IMR-90 (cell line): ENCODE measurements at regions not wholly inside any gene's neighbourhood (a gene's known extent, or its start where the extent isn't known, plus 50 kb on each side); places are given as distances from the start of the nearest gene placed in this dataset.
"Not testable (repeated sequence)": the region's sequence is repeated elsewhere in the genome, so short reads cannot be mapped to it uniquely, and the experiment has no call there.

Source experiments
- ATAC-seq: fragments of 200-7000 bp; cut with Tn5 transposase; 2 replicates; pipeline ENCODE4 v1.9.1; 2020; ENCODE audit warnings: low read depth, mild to moderate bottlenecking, moderate library complexity
- BruUV-seq: library from RNA; stranded (reverse); fragments of 400-500 nt; replicated peaks from 2 replicates; lab custom pipeline; 2021; lab: Mats Ljungman, UMichigan
- CTCF ChIA-PET: fragments of 300-600 bp; formaldehyde crosslinking; extraction: SDS; loops from one replicate; lab custom pipeline; 2021; ENCODE audit warnings: antibody characterized with exemption; lab: Yijun Ruan, JAX
- POLR2A ChIA-PET: fragments of 300-600 bp; sonication (Branson Sonifier 250); formaldehyde crosslinking; loops from one replicate; lab custom pipeline; 2022; ENCODE audit warnings: antibody characterized with exemption; ENCODE audit not compliant: unreplicated experiment; lab: Charles Lee
- DNase-seq: peaks from one replicate; pipeline ENCODE4 v3.0.0; 2013
- H2AFZ ChIP-seq: replicated peaks from 2 replicates; pipeline ENCODE3; 2013; ENCODE audit warnings: low read length, mild to moderate bottlenecking; ENCODE audit not compliant: poor library complexity
- H2AK5ac ChIP-seq: 2 replicates; pipeline ENCODE4 v1.6.1; 2013; ENCODE audit warnings: low read depth, low read length, inconsistent platforms
- H2AK9ac ChIP-seq: replicated peaks from 2 replicates; pipeline ENCODE3; 2013; ENCODE audit warnings: mild to moderate bottlenecking, low read depth, low read length, moderate library complexity; ENCODE audit not compliant: poor library complexity
- H2BK120ac ChIP-seq: 2 replicates; pipeline ENCODE4 v1.6.1; 2013; ENCODE audit warnings: low read depth, low read length, inconsistent platforms
- H2BK15ac ChIP-seq: 3 replicates; pipeline ENCODE4 v1.6.1; 2013; ENCODE audit warnings: low read depth, low read length, inconsistent platforms
- H2BK20ac ChIP-seq: 2 replicates; pipeline ENCODE4 v1.6.1; 2013; ENCODE audit warnings: low read depth, mild to moderate bottlenecking, inconsistent platforms, low read length, moderate library complexity
- H2BK5ac ChIP-seq: 2 replicates; pipeline ENCODE4 v1.6.1; 2013; ENCODE audit warnings: mild to moderate bottlenecking, low read depth, low read length, inconsistent platforms; ENCODE audit not compliant: poor library complexity, severe bottlenecking
- H3K14ac ChIP-seq: replicated peaks from 2 replicates; pipeline ENCODE4 v1.6.1; 2013; ENCODE audit warnings: low read depth, low read length, inconsistent platforms
- H3K18ac ChIP-seq: 2 replicates; pipeline ENCODE4 v1.6.1; 2013; ENCODE audit warnings: low read depth, low read length, control low read depth
- H3K23ac ChIP-seq: 2 replicates; pipeline ENCODE4 v1.6.1; 2013; ENCODE audit warnings: low read depth, low read length, inconsistent platforms
- H3K27ac ChIP-seq: 2 replicates; pipeline ENCODE4 v1.5.1; 2013; ENCODE audit warnings: mild to moderate bottlenecking, control low read depth, low read length; ENCODE audit not compliant: insufficient read depth
- H3K27me3 ChIP-seq: 2 replicates; pipeline ENCODE4 v1.6.1; 2013; ENCODE audit warnings: low read length; ENCODE audit not compliant: control insufficient read depth, insufficient read depth
- H3K36me3 ChIP-seq: 2 replicates; pipeline ENCODE4 v1.6.1; 2013; ENCODE audit warnings: low read length, mixed read lengths; ENCODE audit not compliant: control insufficient read depth, insufficient read depth
- H3K4ac ChIP-seq: 2 replicates; pipeline ENCODE4 v1.6.1; 2013; ENCODE audit warnings: low read depth, low read length, inconsistent platforms
- H3K4me1 ChIP-seq: 2 replicates; pipeline ENCODE4 v1.6.1; 2013; ENCODE audit warnings: low read length, mixed read lengths; ENCODE audit not compliant: control insufficient read depth, insufficient read depth
- H3K4me2 ChIP-seq: 2 replicates; pipeline ENCODE4 v1.6.1; 2013; ENCODE audit warnings: low read depth, mild to moderate bottlenecking, control low read depth, low read length, moderate library complexity
- H3K4me3 ChIP-seq: 2 replicates; pipeline ENCODE4 v1.5.1; 2013; ENCODE audit warnings: low read depth, mild to moderate bottlenecking, control low read depth, low read length, moderate library complexity; ENCODE audit not compliant: insufficient read depth
- H3K56ac ChIP-seq: 2 replicates; pipeline ENCODE4 v1.6.1; 2013; ENCODE audit warnings: low read length, inconsistent platforms; ENCODE audit not compliant: insufficient read depth; ENCODE audit errors: extremely low read depth
- H3K79me1 ChIP-seq, 2 experiments: 2 replicates each; pipeline ENCODE4 v1.6.1; 2013; ENCODE audit warnings: low read length in 2 of 2, inconsistent platforms in 1 of 2, low read depth in 1 of 2
- H3K9ac ChIP-seq: 2 replicates; pipeline ENCODE4 v1.6.1; 2013; ENCODE audit warnings: low read depth, low read length, control low read depth
- H3K9me1 ChIP-seq: 2 replicates; pipeline ENCODE4 v1.6.1; 2013; ENCODE audit warnings: low read length, inconsistent platforms; ENCODE audit not compliant: insufficient read depth
- H3K9me3 ChIP-seq: 2 replicates; pipeline ENCODE4 v1.6.1; 2013; ENCODE audit warnings: low read length; ENCODE audit not compliant: control insufficient read depth, insufficient read depth
- H4K20me1 ChIP-seq: 2 replicates; pipeline ENCODE4 v1.6.1; 2013; ENCODE audit warnings: low read length, inconsistent platforms; ENCODE audit not compliant: insufficient read depth
- H4K5ac ChIP-seq: 2 replicates; pipeline ENCODE4 v1.6.1; 2013; ENCODE audit warnings: mild to moderate bottlenecking, low read depth, low read length, control low read depth
- H4K8ac ChIP-seq, 2 experiments: 2 replicates each; pipeline ENCODE4 v1.6.1; 2013; ENCODE audit warnings: low read depth in 2 of 2, low read length in 2 of 2, control low read depth in 1 of 2, inconsistent platforms in 1 of 2
- H4K91ac ChIP-seq: 2 replicates; pipeline ENCODE4 v1.6.1; 2013; ENCODE audit warnings: low read depth, low read length, inconsistent platforms; ENCODE audit not compliant: insufficient read depth
- WGBS, 2 experiments: methylation state at CpG; one replicate each; pipeline versions ENCODE4 v1.1.5 to v1.1.7; 2013; ENCODE audit warnings: missing lambda C conversion rate in 2 of 2; ENCODE audit not compliant: insufficient read length in 1 of 2; ENCODE audit errors: extremely low coverage in 2 of 2; 5-methylcytosine and 5-hydroxymethylcytosine counted together
- dilution Hi-C: fragments of 300-500 bp; cut with HindIII; formaldehyde crosslinking; loops from one replicate; pipeline ENCODE4 v1.14.3; 2018; ENCODE audit warnings: low sequenced_read_pairs; ENCODE audit not compliant: unreplicated experiment
- in situ Hi-C: fragments of 300-500 bp; cut with MboI; formaldehyde crosslinking; loops from 3 replicates; pipeline ENCODE4 v1.14.3; 2019; ENCODE audit warnings: low sequenced_read_pairs, inconsistent platforms, mixed read lengths
- intact Hi-C: fragments of 100-400 bp; cut with micrococcal nuclease; formaldehyde crosslinking; loops from 2 replicates; pipeline ENCODE4 v1.10.0; 2022

GRCh38 chr6:167216390-167217050, 58.7 kb upstream of the GPR31 start:
- H3K9me1 ChIP-seq, H4K8ac ChIP-seq, H2BK120ac ChIP-seq, H2BK5ac ChIP-seq, H3K56ac ChIP-seq, H3K4me3 ChIP-seq, H4K20me1 ChIP-seq, H3K14ac ChIP-seq, H2BK20ac ChIP-seq, intact Hi-C loops, H4K5ac ChIP-seq, H3K4ac ChIP-seq, H3K4me2 ChIP-seq, H3K9ac ChIP-seq, dilution Hi-C loops, H2AFZ ChIP-seq, H2AK9ac ChIP-seq, BruUV-seq, DNase-seq, H3K27ac ChIP-seq, POLR2A ChIA-PET, H3K36me3 ChIP-seq, H2AK5ac ChIP-seq, CTCF ChIA-PET, H2BK15ac ChIP-seq, H3K23ac ChIP-seq, H3K4me1 ChIP-seq, H4K91ac ChIP-seq, H3K79me1 ChIP-seq, H3K9me3 ChIP-seq, ATAC-seq, H3K18ac ChIP-seq, H3K27me3 ChIP-seq: not testable (repeated sequence)
- in situ Hi-C loops = loop anchor here (10.0 to 25.0 kb wide), 2 partner anchors 148 to 671 kb away; no protein-coding TSS in a partner anchor
- 50% methylated on average over 2 of the region's 15 CpGs; no CpG with 5 or more reads in 1 of the 2 experiments for WGBS, 2 experiments

GRCh38 chr6:167217073-167217472, 59.3 kb upstream of the GPR31 start:
- H2BK5ac ChIP-seq, H2BK20ac ChIP-seq, H3K14ac ChIP-seq, intact Hi-C loops, H4K91ac ChIP-seq, BruUV-seq, H3K9me3 ChIP-seq, H4K20me1 ChIP-seq, H4K8ac ChIP-seq, H3K79me1 ChIP-seq, H2BK120ac ChIP-seq, H2AFZ ChIP-seq, DNase-seq, H3K4me3 ChIP-seq, H3K4me2 ChIP-seq, H2AK9ac ChIP-seq, H3K9ac ChIP-seq, CTCF ChIA-PET, H3K18ac ChIP-seq, H3K27me3 ChIP-seq, H3K4me1 ChIP-seq, H3K56ac ChIP-seq, H4K5ac ChIP-seq, H3K27ac ChIP-seq, H2AK5ac ChIP-seq, H3K4ac ChIP-seq, dilution Hi-C loops, H3K9me1 ChIP-seq, ATAC-seq, POLR2A ChIA-PET, H3K36me3 ChIP-seq, H3K23ac ChIP-seq, H2BK15ac ChIP-seq: not testable (repeated sequence)
- 60% methylated on average over 1 of the region's 4 CpGs; no CpG with 5 or more reads in 1 of the 2 experiments for WGBS, 2 experiments
- in situ Hi-C loops = loop anchor here (10.0 to 25.0 kb wide), 2 partner anchors 148 to 670 kb away; no protein-coding TSS in a partner anchor
